ENCODE measurements at regions not wholly inside any gene's neighbourhood (a gene's known extent, or its start where the extent isn't known, plus 50 kb on each side); places are given as distances from the start of the nearest gene placed in this dataset.

- H2AK5ac ChIP-seq (ENCODE audit: insufficient read length, low read length), result no peak overlapping the region
- H2AFZ ChIP-seq (ENCODE audit: low read length), result no peak overlapping the region
- H3K27ac ChIP-seq (ENCODE audit: insufficient read length, low read depth, low read length), result no peak overlapping the region
- no peaks in the 10 kb centered on the region for H3K27me3 ChIP-seq (ENCODE audit: insufficient read depth, low read length)
- H4K5ac ChIP-seq (ENCODE audit: insufficient read length, low read depth, low read length), result no peak overlapping the region
- H2BK5ac ChIP-seq (ENCODE audit: insufficient read length, low read length), result no peak overlapping the region
- DNase-seq, result no peak
- no CpG with 5 or more reads among the region's 4 CpGs for WGBS (ENCODE audit: extremely low coverage, insufficient read length, low lambda C conversion rate)
- no peak overlapping the region for H3K27ac Mint-ChIP-seq
- H3K79me2 ChIP-seq (ENCODE audit: insufficient read depth, low read length), result no peaks in the 10 kb centered on the region
- H2BK12ac ChIP-seq (ENCODE audit: insufficient read length, low read depth, low read length), result no peak overlapping the region
- H3K56ac ChIP-seq (ENCODE audit: insufficient read length, low read depth, low read length), result no peak overlapping the region
- H3K4me3 Mint-ChIP-seq, result no peak overlapping the region
- peaks cover 3% of the 10 kb centered on the region for H4K20me1 ChIP-seq (ENCODE audit: control insufficient read depth, insufficient read depth, insufficient read length)
- no peaks in the 10 kb centered on the region for H3K79me1 ChIP-seq (ENCODE audit: insufficient read depth, low read depth, low read length, poor library complexity, severe bottlenecking)
- H2BK15ac ChIP-seq (ENCODE audit: low read depth, low read length), result no peak overlapping the region
- peaks cover 0 to 4% of the 10 kb centered on the region in 2 experiments; a peak in 2 of 4 replicates for H3K4me1 Mint-ChIP-seq
- no peak for TF ChIP-seq CTCF (conservative IDR thresholded peaks at IDR 0.05)
- H3K4me2 ChIP-seq (ENCODE audit: insufficient read depth, insufficient read length, low read length), result no peak overlapping the region
- H3K9me3 ChIP-seq (ENCODE audit: control insufficient read depth, low read depth, low read length), result no peaks in the 10 kb centered on the region
- H3K4ac ChIP-seq (ENCODE audit: low read depth, low read length), result no peak overlapping the region
- no peaks in the 10 kb centered on the region for H3K4me1 ChIP-seq (ENCODE audit: insufficient read depth, low read length)
- no peaks in the 10 kb centered on the region for H3K9me3 Mint-ChIP-seq
- no peaks in the 10 kb centered on the region for H3K23me2 ChIP-seq (ENCODE audit: insufficient read length, low read depth, low read length, poor library complexity, severe bottlenecking)
- H2BK120ac ChIP-seq (ENCODE audit: low read depth, low read length, poor library complexity, severe bottlenecking), result no peak overlapping the region
- no peak overlapping the region for H3K23ac ChIP-seq (ENCODE audit: insufficient read length, low read depth, low read length)
- no peak overlapping the region for H3K18ac ChIP-seq (ENCODE audit: insufficient read length, low read depth, low read length)
- no peak overlapping the region for H3K14ac ChIP-seq (ENCODE audit: insufficient read depth, low read length)
- no peaks in the 10 kb centered on the region for H3K27me3 Mint-ChIP-seq (ENCODE audit: low read depth)
- H4K8ac ChIP-seq (replicated peaks; ENCODE audit: insufficient read length, low read depth, low read length), result no peak overlapping the region
- H3K36me3 Mint-ChIP-seq (ENCODE audit: insufficient read depth in 1 of 3, low read depth in 3 of 3), result peaks cover under 1 to 12% (median under 1%) of the 10 kb centered on the region in 3 experiments; a peak in 4 of 7 replicates
- H2BK20ac ChIP-seq (ENCODE audit: low read depth, low read length, poor library complexity, severe bottlenecking), result no peak overlapping the region
- H3T11ph ChIP-seq (ENCODE audit: low read length), result no peak overlapping the region
- no peak overlapping the region for H3K9ac ChIP-seq (ENCODE audit: extremely low read depth, insufficient read length, low read length)
- no peak overlapping the region for H4K91ac ChIP-seq (ENCODE audit: insufficient read length, low read depth, low read length)
Observed at GRCh38 chr11:70811915-70812314, 413.6 kb downstream of the CTTN start.
